ENCODE measurements at regions not wholly inside any gene's neighbourhood (a gene's known extent, or its start where the extent isn't known, plus 50 kb on each side); places are given as distances from the start of the nearest gene placed in this dataset.

GRCh38 chr1:115529216-115529897, 112.4 kb upstream of the VANGL1 start:
- TF ChIP-seq, protein P1, sequence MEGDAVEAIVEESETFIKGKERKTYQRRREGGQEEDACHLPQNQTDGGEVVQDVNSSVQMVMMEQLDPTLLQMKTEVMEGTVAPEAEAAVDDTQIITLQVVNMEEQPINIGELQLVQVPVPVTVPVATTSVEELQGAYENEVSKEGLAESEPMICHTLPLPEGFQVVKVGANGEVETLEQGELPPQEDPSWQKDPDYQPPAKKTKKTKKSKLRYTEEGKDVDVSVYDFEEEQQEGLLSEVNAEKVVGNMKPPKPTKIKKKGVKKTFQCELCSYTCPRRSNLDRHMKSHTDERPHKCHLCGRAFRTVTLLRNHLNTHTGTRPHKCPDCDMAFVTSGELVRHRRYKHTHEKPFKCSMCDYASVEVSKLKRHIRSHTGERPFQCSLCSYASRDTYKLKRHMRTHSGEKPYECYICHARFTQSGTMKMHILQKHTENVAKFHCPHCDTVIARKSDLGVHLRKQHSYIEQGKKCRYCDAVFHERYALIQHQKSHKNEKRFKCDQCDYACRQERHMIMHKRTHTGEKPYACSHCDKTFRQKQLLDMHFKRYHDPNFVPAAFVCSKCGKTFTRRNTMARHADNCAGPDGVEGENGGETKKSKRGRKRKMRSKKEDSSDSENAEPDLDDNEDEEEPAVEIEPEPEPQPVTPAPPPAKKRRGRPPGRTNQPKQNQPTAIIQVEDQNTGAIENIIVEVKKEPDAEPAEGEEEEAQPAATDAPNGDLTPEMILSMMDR (IDR thresholded peaks at IDR 0.05) = no peak
- TF ChIP-seq POLR2AphosphoS5 (IDR thresholded peaks at IDR 0.05) (no peak), POLR2A (IDR thresholded peaks at IDR 0.05) (no peak)
